HK-2 (cell line): ENCODE measurements at regions not wholly inside any gene's neighbourhood (a gene's known extent, or its start where the extent isn't known, plus 50 kb on each side); places are given as distances from the start of the nearest gene placed in this dataset.

Experiments
- DNase-seq: peaks from one replicate; pipeline ENCODE4 v3.0.0-alpha.2; 2018; ENCODE audit not compliant: unreplicated experiment

DNA sequence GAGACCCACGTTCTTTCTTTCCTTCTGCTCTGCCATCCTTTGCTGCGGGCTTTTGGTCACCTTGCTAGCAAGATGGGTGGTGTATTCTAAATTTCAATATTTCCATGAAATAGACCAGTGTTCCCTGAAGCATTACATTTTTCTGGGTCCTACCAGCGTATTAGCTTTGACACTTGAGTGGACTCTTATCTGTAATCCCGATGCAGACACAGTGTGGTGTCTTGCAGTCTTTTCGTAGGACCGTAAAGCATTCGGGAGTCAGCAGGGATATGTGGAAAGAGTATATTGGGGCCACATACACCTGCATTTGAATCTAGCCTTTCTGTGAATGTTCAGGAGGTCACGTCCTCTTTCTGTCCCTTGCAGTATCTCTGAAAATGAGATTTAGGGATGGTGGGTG lies 124.7 kb upstream of the CPEB4 start:
- no peak for DNase-seq

DNA sequence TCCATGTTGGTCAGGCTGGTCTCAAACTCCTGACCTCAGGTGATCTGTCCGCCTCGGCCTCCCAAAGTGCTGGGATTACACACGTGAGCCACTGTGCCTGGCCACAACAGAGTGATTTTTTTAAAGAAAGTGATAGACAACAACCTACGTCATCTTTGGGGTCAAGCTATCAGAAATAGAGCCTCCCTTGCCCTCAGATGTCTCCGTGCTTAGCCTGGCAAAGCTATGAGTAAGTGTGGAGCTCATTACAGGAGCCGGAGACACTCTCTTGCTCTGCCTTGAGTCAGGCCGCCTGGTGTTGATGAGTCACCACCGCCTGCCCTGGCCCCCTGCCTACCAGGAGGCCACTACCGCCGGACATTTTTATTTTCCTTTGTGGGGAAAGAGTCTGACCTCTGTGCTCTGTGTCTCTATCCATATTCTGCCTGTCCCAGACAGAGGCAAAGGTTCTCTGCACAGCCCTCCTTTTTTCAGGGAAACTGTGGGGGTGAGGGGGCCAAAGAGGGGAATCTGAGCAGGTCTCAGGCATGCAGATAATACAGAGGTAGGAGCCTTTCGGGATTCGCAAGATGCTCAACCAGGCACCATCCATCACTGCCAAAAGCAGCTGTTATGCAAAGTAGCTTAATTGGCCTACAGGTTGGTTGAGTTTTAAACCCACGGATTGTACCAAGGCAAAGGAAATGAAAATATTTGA lies 123.7 kb upstream of the CPEB4 start:
- peak; percentile 76 for DNase-seq

DNA sequence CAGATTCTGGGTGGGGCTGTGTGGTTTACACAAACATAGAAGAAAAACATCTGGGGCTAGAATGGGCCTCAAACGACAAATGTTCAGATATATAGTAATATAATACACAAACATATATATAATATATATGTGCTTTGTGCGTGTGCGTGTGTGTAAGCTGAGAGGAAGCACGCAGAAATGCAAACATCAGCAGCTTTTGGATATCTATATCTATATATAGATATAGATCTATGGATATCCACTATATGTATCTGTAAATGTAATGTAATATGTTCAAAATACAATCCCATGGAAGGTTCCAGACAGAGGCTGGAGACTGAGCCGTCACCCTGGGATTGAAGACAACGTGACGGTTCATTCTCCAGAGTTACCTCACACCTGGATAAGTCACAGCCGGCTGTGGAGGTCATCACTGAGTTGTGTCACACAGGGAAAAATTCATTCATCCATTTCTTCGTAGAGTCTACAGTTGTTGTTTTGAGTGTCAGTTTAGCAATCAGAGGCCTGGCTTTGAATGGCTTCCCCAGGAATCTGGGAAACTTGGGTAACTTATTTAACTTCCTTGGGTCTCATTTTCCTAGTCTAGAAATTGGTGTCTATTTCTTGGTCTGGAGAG lies 123.0 kb upstream of the CPEB4 start:
- DNase-seq = peak; percentile 13

GRCh38 chr5:173765661-173766060 lies 122.5 kb upstream of the CPEB4 start:
- DNase-seq = no peak

DNA sequence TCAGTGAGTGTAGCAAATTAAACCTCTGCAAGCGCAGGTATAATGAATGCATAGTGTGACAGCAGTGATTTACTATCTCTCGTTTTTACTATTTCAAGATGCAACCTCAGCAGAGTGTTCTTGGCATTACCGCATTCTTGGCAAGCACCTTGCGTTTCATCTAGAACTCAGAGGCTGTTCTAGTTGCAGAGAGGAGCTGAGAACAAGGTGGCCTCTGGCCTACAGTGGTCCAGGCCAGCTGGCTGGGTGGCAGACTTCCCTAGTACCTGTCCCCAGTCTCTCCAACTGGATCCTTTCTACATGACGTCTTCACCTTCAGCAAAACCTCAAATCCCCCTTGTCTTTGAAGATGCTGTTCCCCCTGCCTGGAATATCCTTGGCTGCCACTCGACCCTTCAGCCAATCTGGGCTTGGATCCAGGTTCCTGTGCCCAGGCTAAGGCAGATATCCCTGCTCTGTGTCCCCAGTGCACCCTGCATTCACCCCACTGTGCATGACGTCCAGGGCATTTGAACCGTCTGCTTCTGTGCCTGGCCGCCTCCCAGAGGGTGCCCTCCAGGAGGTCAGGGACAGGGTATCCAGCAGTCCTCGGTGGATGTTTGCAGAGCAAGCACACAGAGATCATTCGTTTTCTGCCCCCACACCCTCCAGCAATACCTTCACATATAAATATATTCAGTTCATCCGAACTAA lies 120.4 kb upstream of the CPEB4 start:
- DNase-seq = no peak

- no peak for DNase-seq
Observed at GRCh38 chr5:173768267-173768806, 119.8 kb upstream of the CPEB4 start.

GRCh38 chr5:173768891-173769290 lies 119.3 kb upstream of the CPEB4 start:
- no peak for DNase-seq

GRCh38 chr5:173770637-173771036 lies 117.5 kb upstream of the CPEB4 start:
- no peak for DNase-seq

- DNase-seq = no peak
Observed at GRCh38 chr5:173771121-173771724, 116.9 kb upstream of the CPEB4 start.

DNA sequence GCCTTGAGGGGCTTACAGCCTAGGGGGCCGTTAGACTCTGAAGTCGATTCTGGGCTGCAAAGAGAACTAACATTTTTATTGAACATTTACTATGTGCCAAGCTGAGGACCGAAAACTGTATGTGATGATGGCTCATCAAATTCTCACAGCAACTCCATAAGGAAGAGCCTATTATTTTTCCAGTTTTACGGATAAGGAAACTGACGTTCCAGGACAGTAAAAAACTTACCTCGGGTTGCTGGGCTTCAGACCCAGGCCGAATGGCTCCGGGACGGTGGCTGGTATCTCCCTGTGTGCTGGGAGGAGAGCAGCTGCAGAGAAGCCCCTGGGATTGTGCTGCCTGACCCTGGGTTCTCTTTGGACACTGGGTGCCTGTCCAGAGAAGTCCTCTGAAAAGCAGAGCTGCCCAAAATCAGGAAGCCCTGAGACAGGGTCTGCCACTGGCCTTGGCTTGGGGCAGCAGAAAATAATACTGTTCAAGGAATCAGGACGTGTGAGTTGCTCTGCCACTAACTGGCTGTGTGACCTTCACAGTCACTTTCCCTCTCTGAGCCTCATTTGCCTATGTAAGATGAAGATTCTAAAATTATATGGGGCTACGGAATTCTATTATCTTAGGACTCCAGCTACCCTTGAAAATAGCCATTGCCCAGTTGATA lies 116.3 kb upstream of the CPEB4 start:
- no peak for DNase-seq

- DNase-seq = no peak
Observed at GRCh38 chr5:173772384-173773059, 115.6 kb upstream of the CPEB4 start.

DNA sequence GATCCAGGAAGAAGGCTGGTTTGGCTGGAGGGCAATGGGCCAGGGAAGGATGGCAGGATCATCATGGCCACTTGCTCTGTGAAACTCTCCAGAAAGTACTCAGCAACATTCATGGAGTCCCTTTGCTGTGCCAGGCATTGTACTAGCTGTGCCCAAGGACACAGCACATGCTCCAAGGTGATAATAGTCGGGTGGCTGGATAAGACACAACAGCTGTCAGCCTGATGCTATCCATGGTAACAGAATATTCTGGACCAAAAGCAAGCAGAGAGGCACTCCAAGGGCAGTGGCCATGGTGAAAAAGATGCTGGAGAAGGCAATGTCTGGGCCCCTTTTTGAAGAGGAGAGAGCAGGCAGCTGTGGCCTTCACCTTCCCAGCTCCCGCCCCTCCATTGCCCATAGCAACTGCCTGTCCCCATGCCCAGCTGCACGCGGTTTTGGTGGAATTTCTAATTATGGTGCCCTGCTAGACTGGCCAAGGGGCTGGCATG lies 113.8 kb upstream of the CPEB4 start:
- no peak for DNase-seq

- no peak for DNase-seq
Observed at GRCh38 chr5:173775261-173776197, 112.6 kb upstream of the CPEB4 start.

DNA sequence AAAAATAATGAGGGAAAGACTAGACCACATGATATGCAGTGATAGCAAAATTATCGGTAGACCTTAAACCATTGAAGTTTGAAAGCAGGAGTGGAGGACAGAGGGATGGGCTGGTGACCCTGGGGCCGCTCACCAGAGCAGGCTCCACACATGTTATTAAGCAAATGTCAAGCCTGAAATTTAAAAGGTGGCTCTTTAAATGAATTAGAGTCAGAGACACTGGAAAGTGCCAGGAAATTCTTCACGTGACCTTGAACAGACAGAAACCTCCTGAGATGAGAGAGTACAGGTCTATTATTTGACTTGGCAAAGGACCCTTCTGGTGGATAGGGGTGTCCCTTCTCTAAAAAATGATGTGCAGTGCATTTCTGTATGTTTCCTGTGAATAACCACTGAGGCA lies 111.0 kb upstream of the CPEB4 start:
- no peak for DNase-seq

- DNase-seq = no peak
Observed at GRCh38 chr5:173777674-173778073, 110.5 kb upstream of the CPEB4 start.

- no peak for DNase-seq
Observed at GRCh38 chr5:173778152-173778782, 109.9 kb upstream of the CPEB4 start.

DNA sequence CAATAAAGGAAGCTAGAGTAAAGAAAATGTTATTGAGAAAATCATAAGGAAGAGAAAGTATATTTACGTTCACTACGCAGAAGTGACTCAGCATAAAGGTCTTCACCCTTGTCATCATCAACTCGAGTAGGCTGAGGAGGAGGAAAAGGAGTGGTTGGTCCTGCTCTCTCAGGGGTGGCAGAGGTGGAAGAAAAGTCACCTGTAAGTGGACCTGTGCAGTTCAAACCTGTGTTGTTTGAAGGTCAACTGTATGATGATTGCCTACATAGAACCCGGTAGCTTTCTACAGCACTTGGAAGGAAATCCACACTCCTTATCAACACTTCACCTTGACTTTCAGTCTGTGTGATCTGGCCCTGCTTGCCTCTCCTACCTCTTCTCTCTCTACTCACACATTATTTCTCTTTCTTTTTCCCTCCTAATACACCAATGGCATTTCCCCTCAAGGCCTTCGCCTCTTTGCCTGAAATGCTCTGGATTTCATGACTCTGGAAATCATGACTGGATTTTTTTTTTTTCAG lies 109.3 kb upstream of the CPEB4 start:
- no peak for DNase-seq

- no peak for DNase-seq
Observed at GRCh38 chr5:173780235-173781234, 107.6 kb upstream of the CPEB4 start.
